ENCODE measurements at regions not wholly inside any gene's neighbourhood (a gene's known extent, or its start where the extent isn't known, plus 50 kb on each side); places are given as distances from the start of the nearest gene placed in this dataset.

DNA sequence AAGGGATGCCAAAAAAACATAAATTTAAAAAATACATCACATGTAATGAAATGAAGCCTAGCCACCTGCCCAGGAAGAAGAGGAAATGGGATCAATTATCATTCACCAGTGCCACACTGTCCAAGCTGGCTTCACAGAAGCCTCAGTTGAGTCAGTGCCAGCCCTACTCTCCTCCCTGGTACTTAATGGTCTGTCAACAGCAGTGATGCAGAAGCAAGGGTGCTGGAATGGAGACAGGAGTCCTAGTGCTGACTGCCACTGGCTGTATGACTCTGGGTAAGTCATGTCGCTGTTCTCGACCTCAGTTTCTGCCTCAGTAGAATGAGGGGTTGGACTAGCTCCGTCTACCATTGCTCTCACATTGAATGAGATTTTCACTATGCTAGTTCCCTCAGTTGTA is 78.5 kb upstream of the LARS2 start:
- Histone ChIP-seq H3K9me2 (no peaks in the 10 kb centered on the region), H3K79me2 (ENCODE audit: insufficient read depth) (no peaks in the 10 kb centered on the region), H3K27ac (ENCODE audit: low read depth in 2 of 2, low read length in 1 of 2) (no peak overlapping the region), H3K36me3 (replicated peaks in 1 of 2; ENCODE audit: control insufficient read depth in 1 of 2, insufficient read depth in 2 of 2, low read length in 1 of 2) (no peaks in the 10 kb centered on the region), H3F3A (replicated peaks; ENCODE audit: insufficient read depth) (no peaks in the 10 kb centered on the region), H4K20me1 (ENCODE audit: insufficient read depth) (no peaks in the 10 kb centered on the region), H3K27me3 (ENCODE audit: insufficient read depth) (no peaks in the 10 kb centered on the region; the same call in 1 of the 2 replicates), H3K9me3 (no peaks in the 10 kb centered on the region), H3K9ac (no peak overlapping the region), H3K4me3 (ENCODE audit: low read depth in 2 of 2, low read length in 1 of 2) (no peak overlapping the region), H3K4me2 (no peak overlapping the region), H2AFZ (ENCODE audit: low read depth) (no peak overlapping the region), H3K4me1 (ENCODE audit: control insufficient read depth in 1 of 2, insufficient read depth in 2 of 2, low read depth in 1 of 2, low read length in 1 of 2) (peaks cover 0 to 2% of the 10 kb centered on the region in 2 experiments; a peak in 1 of 4 replicates)
- TF ChIP-seq, protein P1, sequence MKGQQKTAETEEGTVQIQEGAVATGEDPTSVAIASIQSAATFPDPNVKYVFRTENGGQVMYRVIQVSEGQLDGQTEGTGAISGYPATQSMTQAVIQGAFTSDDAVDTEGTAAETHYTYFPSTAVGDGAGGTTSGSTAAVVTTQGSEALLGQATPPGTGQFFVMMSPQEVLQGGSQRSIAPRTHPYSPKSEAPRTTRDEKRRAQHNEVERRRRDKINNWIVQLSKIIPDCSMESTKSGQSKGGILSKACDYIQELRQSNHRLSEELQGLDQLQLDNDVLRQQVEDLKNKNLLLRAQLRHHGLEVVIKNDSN (IDR thresholded peaks at IDR 0.05; ENCODE audit: borderline replicate concordance, low read depth), result no peak
- TF ChIP-seq IRF3 (IDR thresholded peaks at IDR 0.05; ENCODE audit: low read depth, low read length) (no peak), MAX (IDR thresholded peaks at IDR 0.05; ENCODE audit: low read depth) (no peak), POLR2AphosphoS5 (IDR thresholded peaks at IDR 0.05; ENCODE audit: low read depth, low read length) (no peak), SIN3A (IDR thresholded peaks at IDR 0.05; ENCODE audit: borderline replicate concordance, low read depth, low read length) (no peak), FOSL2 (IDR thresholded peaks at IDR 0.05; ENCODE audit: borderline replicate concordance, low read depth) (no peak), PBX3 (IDR thresholded peaks at IDR 0.05) (no peak), FOXJ3 (CRISPR knock-in tag; IDR thresholded peaks at IDR 0.05) (no peak), YY1 (IDR thresholded peaks at IDR 0.05; ENCODE audit: low read depth) (no peak), CTCF (IDR thresholded peaks at IDR 0.05) (no peak), EZH2phosphoT487 (IDR thresholded peaks at IDR 0.05; ENCODE audit: borderline replicate concordance, low read depth) (no peak), RAD21 (IDR thresholded peaks at IDR 0.05; ENCODE audit: low read length) (no peak), TCF12 (IDR thresholded peaks at IDR 0.05) (no peak), RXRA (IDR thresholded peaks at IDR 0.05; ENCODE audit: borderline replicate concordance, low read depth) (no peak), ZBTB33 (IDR thresholded peaks at IDR 0.05; ENCODE audit: borderline replicate concordance, low read depth) (no peak), MEF2A (IDR thresholded peaks at IDR 0.05; ENCODE audit: borderline replicate concordance, low read depth) (no peak), CHD2 (IDR thresholded peaks at IDR 0.05; ENCODE audit: low read length, partially characterized antibody) (no peak), RFX5 (IDR thresholded peaks at IDR 0.05; ENCODE audit: low read length) (no peak)
- TF ChIP-seq, protein P2, sequence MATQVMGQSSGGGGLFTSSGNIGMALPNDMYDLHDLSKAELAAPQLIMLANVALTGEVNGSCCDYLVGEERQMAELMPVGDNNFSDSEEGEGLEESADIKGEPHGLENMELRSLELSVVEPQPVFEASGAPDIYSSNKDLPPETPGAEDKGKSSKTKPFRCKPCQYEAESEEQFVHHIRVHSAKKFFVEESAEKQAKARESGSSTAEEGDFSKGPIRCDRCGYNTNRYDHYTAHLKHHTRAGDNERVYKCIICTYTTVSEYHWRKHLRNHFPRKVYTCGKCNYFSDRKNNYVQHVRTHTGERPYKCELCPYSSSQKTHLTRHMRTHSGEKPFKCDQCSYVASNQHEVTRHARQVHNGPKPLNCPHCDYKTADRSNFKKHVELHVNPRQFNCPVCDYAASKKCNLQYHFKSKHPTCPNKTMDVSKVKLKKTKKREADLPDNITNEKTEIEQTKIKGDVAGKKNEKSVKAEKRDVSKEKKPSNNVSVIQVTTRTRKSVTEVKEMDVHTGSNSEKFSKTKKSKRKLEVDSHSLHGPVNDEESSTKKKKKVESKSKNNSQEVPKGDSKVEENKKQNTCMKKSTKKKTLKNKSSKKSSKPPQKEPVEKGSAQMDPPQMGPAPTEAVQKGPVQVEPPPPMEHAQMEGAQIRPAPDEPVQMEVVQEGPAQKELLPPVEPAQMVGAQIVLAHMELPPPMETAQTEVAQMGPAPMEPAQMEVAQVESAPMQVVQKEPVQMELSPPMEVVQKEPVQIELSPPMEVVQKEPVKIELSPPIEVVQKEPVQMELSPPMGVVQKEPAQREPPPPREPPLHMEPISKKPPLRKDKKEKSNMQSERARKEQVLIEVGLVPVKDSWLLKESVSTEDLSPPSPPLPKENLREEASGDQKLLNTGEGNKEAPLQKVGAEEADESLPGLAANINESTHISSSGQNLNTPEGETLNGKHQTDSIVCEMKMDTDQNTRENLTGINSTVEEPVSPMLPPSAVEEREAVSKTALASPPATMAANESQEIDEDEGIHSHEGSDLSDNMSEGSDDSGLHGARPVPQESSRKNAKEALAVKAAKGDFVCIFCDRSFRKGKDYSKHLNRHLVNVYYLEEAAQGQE (IDR thresholded peaks at IDR 0.05; ENCODE audit: low read depth, low read length), result no peak
- WGBS (ENCODE audit: low lambda C conversion rate), result 32% methylated on average over 3 of the region's 3 CpGs
- ChIA-PET CTCF (no interaction called here), POLR2A (no interaction called here)
- no peak for DNase-seq
